Panc1 (cell line): ENCODE measurements at regions not wholly inside any gene's neighbourhood (a gene's known extent, or its start where the extent isn't known, plus 50 kb on each side); places are given as distances from the start of the nearest gene placed in this dataset.

ENCODE experiments used
- ATAC-seq: fragments of 200-7000 bp; cut with Tn5 transposase; 2 replicates; pipeline ENCODE4 v1.9.1; 2020; ENCODE audit warnings: mild to moderate bottlenecking, moderate library complexity
- BruUV-seq: library from RNA; stranded (reverse); fragments of 400-500 nt; replicated peaks from 2 replicates; lab custom pipeline; 2021; lab: Mats Ljungman, UMichigan
- CTCF ChIA-PET: fragments of 300-600 bp; sonication (Branson Sonifier 250); formaldehyde crosslinking; loops from one replicate; lab custom pipeline; 2022; ENCODE audit warnings: antibody characterized with exemption; lab: Charles Lee
- POLR2A ChIA-PET: fragments of 300-600 bp; sonication (Branson Sonifier 250); formaldehyde crosslinking; loops from one replicate; lab custom pipeline; 2022; ENCODE audit warnings: antibody characterized with exemption; lab: Charles Lee
- DNase-seq: peaks from one replicate; pipeline ENCODE4 v3.0.0-alpha.2; 2010; ENCODE audit warnings: low read depth, low spot score
- H3K27ac ChIP-seq: 2 replicates; pipeline ENCODE4 v1.5.1; 2011; ENCODE audit warnings: mild to moderate bottlenecking, low read length, inconsistent platforms
- H3K27me3 ChIP-seq: fragments of 200-500 bp; sonication (Bioruptor generic); 2 replicates; pipeline ENCODE4 v1.6.0; 2014; ENCODE audit warnings: low read length, inconsistent platforms; ENCODE audit not compliant: control insufficient read depth, insufficient read depth
- H3K36me3 ChIP-seq: fragments of 200-500 bp; sonication (Bioruptor generic); 2 replicates; pipeline ENCODE4 v1.5.1; 2014; ENCODE audit warnings: inconsistent platforms, mild to moderate bottlenecking, low read length, moderate library complexity; ENCODE audit not compliant: control insufficient read depth, insufficient read depth
- H3K4me1 ChIP-seq: 2 replicates; pipeline ENCODE4 v1.5.1; 2011; ENCODE audit warnings: inconsistent platforms, mild to moderate bottlenecking, low read length, moderate library complexity; ENCODE audit not compliant: control insufficient read depth, insufficient read depth
- H3K4me3 ChIP-seq, 2 experiments: 2 replicates each; pipeline ENCODE4 v1.5.1; 2011 to 2012; ENCODE audit warnings: low read depth in 2 of 2, low read length in 2 of 2, mild to moderate bottlenecking in 2 of 2, inconsistent platforms in 1 of 2, moderate library complexity in 1 of 2
- H3K9me3 ChIP-seq: fragments of 200-500 bp; sonication (Bioruptor generic); 2 replicates; pipeline ENCODE4 v1.5.1; 2014; ENCODE audit warnings: low read depth, mild to moderate bottlenecking, inconsistent platforms, low read length, moderate library complexity; ENCODE audit not compliant: control insufficient read depth, insufficient read depth
- POLR2AphosphoS5 ChIP-seq: IDR thresholded peaks from 2 replicates; pipeline ENCODE4 v1.6.1; 2012; ENCODE audit warnings: mild to moderate bottlenecking, low read depth, low read length, moderate library complexity
- SIN3A ChIP-seq: IDR thresholded peaks from 2 replicates; pipeline ENCODE4 v1.6.1; 2012; ENCODE audit warnings: low read depth, mild to moderate bottlenecking, low read length, moderate library complexity, borderline replicate concordance; ENCODE audit not compliant: insufficient read depth
- TCF7L2 ChIP-seq: IDR thresholded peaks from 2 replicates; pipeline ENCODE4 v1.6.1; 2011; ENCODE audit warnings: mild to moderate bottlenecking, low read depth, low read length, inconsistent platforms
- in situ Hi-C: cut with HindIII; loops from 2 replicates; pipeline ENCODE4 v1.10.0; 2016; ENCODE audit warnings: low sequenced_read_pairs, low pct_unique_long_range_greater_than_20kb
- intact Hi-C: fragments of 100-400 bp; cut with micrococcal nuclease; formaldehyde crosslinking; loops from one replicate; pipeline ENCODE4 v1.10.0; 2022; ENCODE audit not compliant: unreplicated experiment
- TF ChIP-seq, protein P1 (sequence below), 2 experiments: IDR thresholded peaks; 2 replicates each; pipeline ENCODE4 v1.6.1; 2011 to 2012; ENCODE audit warnings: low read depth in 2 of 2, control low read depth in 1 of 2, low read length in 1 of 2, mild to moderate bottlenecking in 1 of 2, moderate library complexity in 1 of 2; ENCODE audit not compliant: insufficient read depth in 1 of 2
- TF ChIP-seq, protein P2 (sequence below): fragments of 450-650 bp; IDR thresholded peaks from 2 replicates; pipeline ENCODE4 v1.5.1; 2017; ENCODE audit warnings: mild to moderate bottlenecking

DNA sequence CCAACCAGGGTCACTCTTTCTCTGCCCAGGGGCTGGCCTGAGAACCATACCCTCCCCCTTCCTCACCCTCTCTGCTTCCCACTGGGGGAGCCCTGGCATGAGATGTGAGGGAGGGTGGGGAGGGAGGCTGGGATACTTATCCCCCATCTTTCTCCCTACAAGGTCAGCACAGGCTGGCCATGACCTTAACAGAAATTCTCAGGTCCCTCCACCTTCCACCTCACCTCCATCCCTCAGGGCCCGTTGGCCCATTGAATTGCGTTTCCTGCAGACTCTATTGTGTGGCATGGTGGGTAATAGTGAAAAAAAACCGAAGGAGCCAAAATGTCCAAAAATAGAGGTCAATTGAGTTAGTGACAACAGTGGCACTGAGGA, 159.5 kb downstream of the OR4M2 start:
- intact Hi-C loops, result no loop called here
- BruUV-seq, result no TSS peak
- Histone ChIP-seq H3K36me3 (no peaks in the 10 kb centered on the region), H3K4me3 (no peak overlapping the region), H3K27ac (no peak overlapping the region), H3K9me3 (no peaks in the 10 kb centered on the region), H3K27me3 (no peaks in the 10 kb centered on the region), H3K4me1 (no peaks in the 10 kb centered on the region)
- in situ Hi-C loops, result no loop called here
- ChIA-PET POLR2A (no interaction called here), CTCF (no interaction called here)
- TF ChIP-seq SIN3A, result no peak
- TF ChIP-seq, protein P1, sequence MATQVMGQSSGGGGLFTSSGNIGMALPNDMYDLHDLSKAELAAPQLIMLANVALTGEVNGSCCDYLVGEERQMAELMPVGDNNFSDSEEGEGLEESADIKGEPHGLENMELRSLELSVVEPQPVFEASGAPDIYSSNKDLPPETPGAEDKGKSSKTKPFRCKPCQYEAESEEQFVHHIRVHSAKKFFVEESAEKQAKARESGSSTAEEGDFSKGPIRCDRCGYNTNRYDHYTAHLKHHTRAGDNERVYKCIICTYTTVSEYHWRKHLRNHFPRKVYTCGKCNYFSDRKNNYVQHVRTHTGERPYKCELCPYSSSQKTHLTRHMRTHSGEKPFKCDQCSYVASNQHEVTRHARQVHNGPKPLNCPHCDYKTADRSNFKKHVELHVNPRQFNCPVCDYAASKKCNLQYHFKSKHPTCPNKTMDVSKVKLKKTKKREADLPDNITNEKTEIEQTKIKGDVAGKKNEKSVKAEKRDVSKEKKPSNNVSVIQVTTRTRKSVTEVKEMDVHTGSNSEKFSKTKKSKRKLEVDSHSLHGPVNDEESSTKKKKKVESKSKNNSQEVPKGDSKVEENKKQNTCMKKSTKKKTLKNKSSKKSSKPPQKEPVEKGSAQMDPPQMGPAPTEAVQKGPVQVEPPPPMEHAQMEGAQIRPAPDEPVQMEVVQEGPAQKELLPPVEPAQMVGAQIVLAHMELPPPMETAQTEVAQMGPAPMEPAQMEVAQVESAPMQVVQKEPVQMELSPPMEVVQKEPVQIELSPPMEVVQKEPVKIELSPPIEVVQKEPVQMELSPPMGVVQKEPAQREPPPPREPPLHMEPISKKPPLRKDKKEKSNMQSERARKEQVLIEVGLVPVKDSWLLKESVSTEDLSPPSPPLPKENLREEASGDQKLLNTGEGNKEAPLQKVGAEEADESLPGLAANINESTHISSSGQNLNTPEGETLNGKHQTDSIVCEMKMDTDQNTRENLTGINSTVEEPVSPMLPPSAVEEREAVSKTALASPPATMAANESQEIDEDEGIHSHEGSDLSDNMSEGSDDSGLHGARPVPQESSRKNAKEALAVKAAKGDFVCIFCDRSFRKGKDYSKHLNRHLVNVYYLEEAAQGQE (IDR thresholded peaks at IDR 0.05; ENCODE audit: insufficient read depth in 1 of 2, low read depth in 2 of 2, low read length in 1 of 2), result no peak
- no peak for TF ChIP-seq POLR2AphosphoS5
- TF ChIP-seq, protein P2, sequence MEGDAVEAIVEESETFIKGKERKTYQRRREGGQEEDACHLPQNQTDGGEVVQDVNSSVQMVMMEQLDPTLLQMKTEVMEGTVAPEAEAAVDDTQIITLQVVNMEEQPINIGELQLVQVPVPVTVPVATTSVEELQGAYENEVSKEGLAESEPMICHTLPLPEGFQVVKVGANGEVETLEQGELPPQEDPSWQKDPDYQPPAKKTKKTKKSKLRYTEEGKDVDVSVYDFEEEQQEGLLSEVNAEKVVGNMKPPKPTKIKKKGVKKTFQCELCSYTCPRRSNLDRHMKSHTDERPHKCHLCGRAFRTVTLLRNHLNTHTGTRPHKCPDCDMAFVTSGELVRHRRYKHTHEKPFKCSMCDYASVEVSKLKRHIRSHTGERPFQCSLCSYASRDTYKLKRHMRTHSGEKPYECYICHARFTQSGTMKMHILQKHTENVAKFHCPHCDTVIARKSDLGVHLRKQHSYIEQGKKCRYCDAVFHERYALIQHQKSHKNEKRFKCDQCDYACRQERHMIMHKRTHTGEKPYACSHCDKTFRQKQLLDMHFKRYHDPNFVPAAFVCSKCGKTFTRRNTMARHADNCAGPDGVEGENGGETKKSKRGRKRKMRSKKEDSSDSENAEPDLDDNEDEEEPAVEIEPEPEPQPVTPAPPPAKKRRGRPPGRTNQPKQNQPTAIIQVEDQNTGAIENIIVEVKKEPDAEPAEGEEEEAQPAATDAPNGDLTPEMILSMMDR, result no peak
- no peak for TF ChIP-seq TCF7L2
- ATAC-seq (no peak), DNase-seq (no peak)

DNA sequence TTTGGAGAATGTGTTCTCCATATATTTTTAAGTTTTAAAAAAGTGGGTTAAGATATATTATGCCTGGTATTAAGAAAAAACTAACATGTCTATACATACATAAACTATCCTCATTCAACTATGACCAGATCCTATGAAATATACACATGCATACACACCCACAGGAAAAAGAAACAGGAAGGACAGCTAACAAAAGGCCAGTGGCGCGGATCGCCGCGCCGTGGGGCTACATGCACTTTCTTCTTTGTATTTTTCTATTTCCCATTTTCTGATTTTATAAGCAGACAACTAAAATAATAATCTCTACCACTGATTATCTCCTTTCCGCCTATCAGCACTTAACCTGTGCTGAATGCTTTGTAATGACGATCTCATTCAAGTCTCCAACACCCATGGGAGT, 160.1 kb downstream of the OR4M2 start:
- ChIA-PET POLR2A (interaction anchor here (0.5 kb wide), 1 partner anchor 958 kb away, joined by 4 read pairs; no protein-coding TSS in a partner anchor), CTCF (no interaction called here)
- Histone ChIP-seq H3K36me3 (no peaks in the 10 kb centered on the region), H3K4me3 (no peak overlapping the region), H3K4me1 (no peaks in the 10 kb centered on the region), H3K27me3 (no peaks in the 10 kb centered on the region), H3K27ac (no peak overlapping the region), H3K9me3 (no peaks in the 10 kb centered on the region)
- in situ Hi-C loops, result no loop called here
- DNase-seq, result no peak
- no TSS peak for BruUV-seq
- no peak for ATAC-seq
- TF ChIP-seq TCF7L2, result no peak
- TF ChIP-seq, protein P2, result no peak
- TF ChIP-seq, protein P1 (IDR thresholded peaks at IDR 0.05; ENCODE audit: insufficient read depth in 1 of 2, low read depth in 2 of 2, low read length in 1 of 2), result no peak
- TF ChIP-seq POLR2AphosphoS5, result no peak
- no peak for TF ChIP-seq SIN3A
- intact Hi-C loops, result no loop called here
